ENCODE measurements at regions not wholly inside any gene's neighbourhood (a gene's known extent, or its start where the extent isn't known, plus 50 kb on each side); places are given as distances from the start of the nearest gene placed in this dataset.

DNA sequence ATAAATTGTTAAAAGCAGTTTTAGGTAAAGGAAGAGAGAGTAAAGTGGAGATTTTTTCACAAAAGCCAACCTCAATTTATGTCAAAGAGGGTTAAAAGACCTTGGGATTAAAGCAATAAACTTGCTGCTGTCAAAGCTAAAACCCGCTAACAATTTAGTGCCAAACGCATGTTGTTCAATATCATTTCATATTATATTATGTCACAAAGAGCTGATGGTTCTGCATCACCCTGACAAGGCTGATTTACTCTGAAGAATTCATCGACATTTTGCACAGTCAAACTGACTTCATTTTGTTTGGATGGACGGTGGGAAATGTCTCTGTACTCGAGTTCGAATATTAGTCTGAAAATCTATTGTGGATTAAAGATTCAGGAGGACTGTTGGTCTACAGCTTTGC, 315.8 kb upstream of the TSHZ3 start:
- TF ChIP-seq CTCF (IDR thresholded peaks at IDR 0.05; ENCODE audit: poor library complexity) (no peak), EZH2phosphoT487 (IDR thresholded peaks at IDR 0.05; ENCODE audit: low read depth, severe bottlenecking, unreplicated experiment) (no peak)
